Neural cell (in vitro differentiated cells): ENCODE measurements at regions not wholly inside any gene's neighbourhood (a gene's known extent, or its start where the extent isn't known, plus 50 kb on each side); places are given as distances from the start of the nearest gene placed in this dataset.

Source experiments
- CTCF ChIP-seq: fragments of 450-650 bp; IDR thresholded peaks from 2 replicates; pipeline ENCODE4 v1.5.1; 2014; ENCODE audit warnings: antibody characterized with exemption, mild to moderate bottlenecking, moderate library complexity; ENCODE audit not compliant: poor library complexity, severe bottlenecking
- EP300 ChIP-seq: fragments of 450-650 bp; conservative IDR thresholded peaks from 2 replicates; pipeline ENCODE4 v1.6.1; 2014; ENCODE audit warnings: antibody characterized with exemption, mild to moderate bottlenecking, moderate library complexity; ENCODE audit not compliant: poor library complexity, severe bottlenecking
- EZH2 ChIP-seq: fragments of 200-600, 300-800 bp; shearing (Covaris generic), sonication (generic); IDR thresholded peaks from 2 replicates; pipeline ENCODE4 v1.6.1; 2014; ENCODE audit warnings: antibody characterized with exemption, low read length, borderline replicate concordance, mild to moderate bottlenecking; ENCODE audit not compliant: insufficient read depth, poor library complexity, severe bottlenecking
- POLR2AphosphoS5 ChIP-seq: IDR thresholded peaks from 2 replicates; pipeline ENCODE4 v1.6.1; 2012
- SMC3 ChIP-seq: fragments of 450-650 bp; conservative IDR thresholded peaks from 2 replicates; pipeline ENCODE4 v1.6.1; 2014; ENCODE audit warnings: antibody characterized with exemption, mild to moderate bottlenecking, moderate library complexity; ENCODE audit not compliant: poor library complexity
- TAF1 ChIP-seq: IDR thresholded peaks from 2 replicates; pipeline ENCODE4 v1.6.1; 2012; ENCODE audit warnings: low read depth
- TF ChIP-seq, protein P1 (sequence below): IDR thresholded peaks from 2 replicates; pipeline ENCODE4 v1.6.1; 2012; ENCODE audit warnings: borderline replicate concordance

DNA sequence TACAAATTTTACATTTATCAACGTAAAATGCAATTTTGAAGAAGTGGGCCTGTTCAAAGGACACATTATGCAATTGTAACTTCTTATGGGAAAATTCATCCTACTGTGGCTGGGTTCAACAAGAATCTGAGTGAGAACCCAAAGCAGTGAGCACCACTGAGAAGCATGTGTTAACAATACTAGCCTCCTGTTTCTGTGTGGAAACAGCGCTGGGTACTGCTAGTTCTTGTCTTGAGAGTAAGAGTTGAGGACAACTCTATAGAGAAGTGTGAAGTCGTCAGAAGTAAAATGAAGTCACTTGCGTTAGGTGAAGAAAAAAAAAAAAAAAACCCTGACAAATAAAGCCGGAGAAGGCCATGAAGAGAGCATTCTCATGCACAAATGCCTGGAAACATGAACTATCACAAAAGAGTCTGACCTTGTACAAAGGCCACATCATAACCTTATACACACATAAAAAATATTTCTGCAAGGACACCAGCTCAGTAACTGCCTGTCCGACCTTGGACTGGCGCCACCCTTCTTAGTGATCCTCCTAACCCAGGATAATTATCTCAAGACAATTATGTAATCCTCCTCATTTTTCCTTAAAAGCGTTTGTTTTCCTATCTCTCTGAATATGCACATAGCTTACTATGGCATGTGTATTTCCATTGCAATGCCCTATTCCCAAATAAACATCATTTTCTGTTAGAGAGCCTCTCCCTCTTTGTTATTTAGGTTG is 554.9 kb downstream of the HTR7 start:
- TF ChIP-seq CTCF, result no peak
- TF ChIP-seq EP300, result no peak
- TF ChIP-seq SMC3, result no peak
- TF ChIP-seq TAF1, result no peak
- no peak for TF ChIP-seq EZH2
- TF ChIP-seq, protein P1, sequence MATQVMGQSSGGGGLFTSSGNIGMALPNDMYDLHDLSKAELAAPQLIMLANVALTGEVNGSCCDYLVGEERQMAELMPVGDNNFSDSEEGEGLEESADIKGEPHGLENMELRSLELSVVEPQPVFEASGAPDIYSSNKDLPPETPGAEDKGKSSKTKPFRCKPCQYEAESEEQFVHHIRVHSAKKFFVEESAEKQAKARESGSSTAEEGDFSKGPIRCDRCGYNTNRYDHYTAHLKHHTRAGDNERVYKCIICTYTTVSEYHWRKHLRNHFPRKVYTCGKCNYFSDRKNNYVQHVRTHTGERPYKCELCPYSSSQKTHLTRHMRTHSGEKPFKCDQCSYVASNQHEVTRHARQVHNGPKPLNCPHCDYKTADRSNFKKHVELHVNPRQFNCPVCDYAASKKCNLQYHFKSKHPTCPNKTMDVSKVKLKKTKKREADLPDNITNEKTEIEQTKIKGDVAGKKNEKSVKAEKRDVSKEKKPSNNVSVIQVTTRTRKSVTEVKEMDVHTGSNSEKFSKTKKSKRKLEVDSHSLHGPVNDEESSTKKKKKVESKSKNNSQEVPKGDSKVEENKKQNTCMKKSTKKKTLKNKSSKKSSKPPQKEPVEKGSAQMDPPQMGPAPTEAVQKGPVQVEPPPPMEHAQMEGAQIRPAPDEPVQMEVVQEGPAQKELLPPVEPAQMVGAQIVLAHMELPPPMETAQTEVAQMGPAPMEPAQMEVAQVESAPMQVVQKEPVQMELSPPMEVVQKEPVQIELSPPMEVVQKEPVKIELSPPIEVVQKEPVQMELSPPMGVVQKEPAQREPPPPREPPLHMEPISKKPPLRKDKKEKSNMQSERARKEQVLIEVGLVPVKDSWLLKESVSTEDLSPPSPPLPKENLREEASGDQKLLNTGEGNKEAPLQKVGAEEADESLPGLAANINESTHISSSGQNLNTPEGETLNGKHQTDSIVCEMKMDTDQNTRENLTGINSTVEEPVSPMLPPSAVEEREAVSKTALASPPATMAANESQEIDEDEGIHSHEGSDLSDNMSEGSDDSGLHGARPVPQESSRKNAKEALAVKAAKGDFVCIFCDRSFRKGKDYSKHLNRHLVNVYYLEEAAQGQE, result no peak
- no peak for TF ChIP-seq POLR2AphosphoS5
